Neural progenitor cell (in vitro differentiated cells): ENCODE measurements at regions not wholly inside any gene's neighbourhood (a gene's known extent, or its start where the extent isn't known, plus 50 kb on each side); places are given as distances from the start of the nearest gene placed in this dataset.

Experiments
- DNase-seq: peaks from one replicate; pipeline ENCODE4 v3.0.0-alpha.2; 2016; ENCODE audit warnings: low spot score
- H2AFZ ChIP-seq: fragments of 200-600 bp; sonication (generic); replicated peaks from 2 replicates; pipeline ENCODE4 v1.6.1; 2016; ENCODE audit warnings: antibody characterized with exemption
- H3F3A ChIP-seq: fragments of 200-600 bp; sonication (generic); 2 replicates; pipeline ENCODE4 v1.6.1; 2016; ENCODE audit warnings: antibody characterized with exemption, low read depth
- H3K27ac ChIP-seq: fragments of 200-600 bp; sonication (generic); 2 replicates; pipeline ENCODE4 v1.5.1; 2016; ENCODE audit warnings: mild to moderate bottlenecking
- H3K27me3 ChIP-seq: fragments of 200-600 bp; sonication (generic); 2 replicates; pipeline ENCODE4 v1.6.1; 2016; ENCODE audit warnings: mild to moderate bottlenecking, moderate library complexity
- H3K36me3 ChIP-seq: fragments of 200-600 bp; sonication (generic); 2 replicates; pipeline ENCODE4 v1.5.1; 2016
- H3K4me1 ChIP-seq: fragments of 200-600 bp; sonication (generic); 2 replicates; pipeline ENCODE4 v1.6.1; 2016; ENCODE audit warnings: mixed run types
- H3K4me2 ChIP-seq: fragments of 200-600 bp; sonication (generic); 2 replicates; pipeline ENCODE4 v1.6.1; 2016
- H3K4me3 ChIP-seq: fragments of 200-600 bp; sonication (generic); 2 replicates; pipeline ENCODE4 v1.5.1; 2016
- H3K79me2 ChIP-seq: fragments of 200-600 bp; sonication (generic); 2 replicates; pipeline ENCODE4 v1.6.1; 2016; ENCODE audit warnings: low read depth
- H3K9ac ChIP-seq: fragments of 200-600 bp; sonication (generic); 2 replicates; pipeline ENCODE4 v1.6.1; 2016
- H3K9me3 ChIP-seq: fragments of 200-600 bp; sonication (generic); 2 replicates; pipeline ENCODE4 v1.5.1; 2016; ENCODE audit warnings: low read depth
- H4K20me1 ChIP-seq: fragments of 200-600 bp; sonication (generic); 2 replicates; pipeline ENCODE4 v1.6.1; 2016; ENCODE audit warnings: low read depth
- H3K27ac Mint-ChIP-seq: 3 replicates; pipeline ENCODE4 v1.8.0; 2021; ENCODE audit warnings: mixed read lengths
- H3K27me3 Mint-ChIP-seq: 2 replicates; pipeline ENCODE4 v1.8.0; 2022; ENCODE audit warnings: low read depth, mild to moderate bottlenecking, inconsistent platforms, moderate library complexity, mixed read lengths; ENCODE audit not compliant: insufficient read depth
- H3K36me3 Mint-ChIP-seq: 3 replicates; pipeline ENCODE4 v1.8.0; 2021; ENCODE audit warnings: mixed read lengths
- H3K4me1 Mint-ChIP-seq: 3 replicates; pipeline ENCODE4 v1.8.0; 2021; ENCODE audit warnings: mixed read lengths
- H3K4me3 Mint-ChIP-seq: 3 replicates; pipeline ENCODE4 v1.8.0; 2021; ENCODE audit warnings: mild to moderate bottlenecking, moderate library complexity, mixed read lengths
- H3K9me3 Mint-ChIP-seq: 3 replicates; pipeline ENCODE4 v1.8.0; 2020; ENCODE audit warnings: mixed read lengths
- CTCF ChIP-seq: fragments of 200-600 bp; sonication (generic); IDR thresholded peaks from 2 replicates; pipeline ENCODE4 v1.5.1; 2017; ENCODE audit warnings: antibody characterized with exemption, mild to moderate bottlenecking
- EZH2 ChIP-seq: fragments of 200-600 bp; sonication (generic); IDR thresholded peaks from 2 replicates; pipeline ENCODE4 v1.6.1; 2017; ENCODE audit warnings: antibody characterized with exemption, mild to moderate bottlenecking, moderate library complexity
- EZH2phosphoT487 ChIP-seq: fragments of 200-600 bp; sonication (generic); IDR thresholded peaks from 2 replicates; pipeline ENCODE4 v1.6.1; 2017; ENCODE audit warnings: antibody characterized with exemption

GRCh38 chr21:17987382-17988101 lies 168.4 kb upstream of the C21orf91 start:
- H4K20me1 ChIP-seq = no peaks in the 10 kb centered on the region
- no peaks in the 10 kb centered on the region for H3K36me3 Mint-ChIP-seq
- peaks cover 22% of the 10 kb centered on the region for H3K4me1 Mint-ChIP-seq
- H3K27ac Mint-ChIP-seq = peak overlapping the region; percentile 18
- no peaks in the 10 kb centered on the region for H3F3A ChIP-seq
- H3K27me3 Mint-ChIP-seq = peaks cover 2% of the 10 kb centered on the region
- H3K79me2 ChIP-seq = no peaks in the 10 kb centered on the region
- DNase-seq = no peak
- no peak overlapping the region for H3K4me2 ChIP-seq
- H3K4me1 ChIP-seq = peaks cover 12% of the 10 kb centered on the region
- H3K4me3 Mint-ChIP-seq = no peak overlapping the region
- no peak overlapping the region for H3K9ac ChIP-seq
- H2AFZ ChIP-seq = no peak overlapping the region
- no peaks in the 10 kb centered on the region for H3K9me3 ChIP-seq
- H3K27me3 ChIP-seq = no peaks in the 10 kb centered on the region
- TF ChIP-seq EZH2phosphoT487 (no peak), EZH2 (no peak), CTCF (no peak)
- H3K36me3 ChIP-seq = no peaks in the 10 kb centered on the region
- H3K27ac ChIP-seq = no peak overlapping the region
- H3K9me3 Mint-ChIP-seq = peaks cover 14% of the 10 kb centered on the region
- H3K4me3 ChIP-seq = no peak overlapping the region

GRCh38 chr21:17981060-17981740 lies 162.0 kb upstream of the C21orf91 start:
- Mint-ChIP-seq H3K36me3 (no peaks in the 10 kb centered on the region), H3K4me3 (no peak overlapping the region), H3K27me3 (no peaks in the 10 kb centered on the region), H3K27ac (no peak overlapping the region), H3K9me3 (peaks cover 4% of the 10 kb centered on the region), H3K4me1 (peaks cover 25% of the 10 kb centered on the region)
- Histone ChIP-seq H3K79me2 (no peaks in the 10 kb centered on the region), H3K4me2 (no peak overlapping the region), H3K36me3 (no peaks in the 10 kb centered on the region), H4K20me1 (no peaks in the 10 kb centered on the region), H3K27me3 (no peaks in the 10 kb centered on the region), H3K4me3 (no peak overlapping the region), H3K9ac (no peak overlapping the region), H2AFZ (no peak overlapping the region), H3K9me3 (no peaks in the 10 kb centered on the region), H3K27ac (no peak overlapping the region), H3F3A (no peaks in the 10 kb centered on the region), H3K4me1 (peaks cover 7% of the 10 kb centered on the region)
- no peak for DNase-seq
- TF ChIP-seq EZH2phosphoT487 (no peak), EZH2 (no peak), CTCF (no peak)

- H3F3A ChIP-seq = no peaks in the 10 kb centered on the region
- Mint-ChIP-seq H3K27ac (no peak overlapping the region), H3K4me1 (peaks cover 25% of the 10 kb centered on the region), H3K9me3 (peaks cover 4% of the 10 kb centered on the region), H3K4me3 (no peak overlapping the region), H3K36me3 (no peaks in the 10 kb centered on the region), H3K27me3 (no peaks in the 10 kb centered on the region)
- no peaks in the 10 kb centered on the region for H4K20me1 ChIP-seq
- H2AFZ ChIP-seq = no peak overlapping the region
- H3K4me2 ChIP-seq = no peak overlapping the region
- DNase-seq = no peak
- no peak overlapping the region for H3K9ac ChIP-seq
- no peaks in the 10 kb centered on the region for H3K9me3 ChIP-seq
- H3K36me3 ChIP-seq = no peaks in the 10 kb centered on the region
- H3K4me1 ChIP-seq = peaks cover 7% of the 10 kb centered on the region
- H3K79me2 ChIP-seq = no peaks in the 10 kb centered on the region
- H3K4me3 ChIP-seq = no peak overlapping the region
- H3K27me3 ChIP-seq = no peaks in the 10 kb centered on the region
- TF ChIP-seq CTCF = no peak
- no peak for TF ChIP-seq EZH2phosphoT487
- TF ChIP-seq EZH2 = no peak
- no peak overlapping the region for H3K27ac ChIP-seq
Measured at GRCh38 chr21:17979763-17980162, 160.6 kb upstream of the C21orf91 start.
